Amniotic stem cell (primary cell): ENCODE measurements at regions not wholly inside any gene's neighbourhood (a gene's known extent, or its start where the extent isn't known, plus 50 kb on each side); places are given as distances from the start of the nearest gene placed in this dataset.

Source experiments
- DNase-seq: peaks from one replicate; lab custom pipeline; 2025; lab: John Stamatoyannopoulos, UW

- DNase-seq = no peak
These were observed 66.7 kb upstream of the EZH2 start for GRCh38 chr7:148950806-148951205.

- DNase-seq = peak; percentile 47
These were observed 61.1 kb upstream of the EZH2 start for GRCh38 chr7:148944935-148945934.

- DNase-seq = no peak
These were observed 57.6 kb upstream of the EZH2 start for GRCh38 chr7:148941598-148942275.

- peak; percentile 68 for DNase-seq
These were observed 56.9 kb upstream of the EZH2 start for GRCh38 chr7:148940702-148941597.

- no peak for DNase-seq
These were observed 55.2 kb upstream of the EZH2 start for GRCh38 chr7:148939128-148939755.

- no peak for DNase-seq
These were observed 51.4 kb upstream of the EZH2 start for GRCh38 chr7:148935451-148935850.
